ENCODE measurements at regions not wholly inside any gene's neighbourhood (a gene's known extent, or its start where the extent isn't known, plus 50 kb on each side); places are given as distances from the start of the nearest gene placed in this dataset.

DNA sequence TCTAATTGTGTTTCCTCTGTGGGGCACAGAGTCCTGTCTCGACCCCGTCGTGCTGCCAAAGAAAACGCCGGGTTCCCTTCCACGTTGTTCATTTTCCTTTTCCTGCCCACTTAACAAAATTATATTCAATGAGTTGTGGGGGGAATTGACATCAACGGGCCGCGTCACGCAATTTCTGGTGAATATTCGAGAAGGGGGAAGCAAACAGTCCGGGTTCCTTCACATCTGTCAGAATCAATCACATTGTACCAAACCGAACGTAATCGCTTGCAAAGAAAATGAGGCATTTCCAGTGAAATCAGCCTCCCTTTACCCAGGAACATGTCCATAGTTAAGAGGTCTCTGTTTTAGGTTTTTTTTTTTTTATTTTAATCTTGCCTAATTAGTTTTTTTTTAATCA, 243.5 kb downstream of the SHOX start:
- Mint-ChIP-seq H3K4me1 (ENCODE audit: low read depth) (no peaks in the 10 kb centered on the region), H3K4me3 (no peak overlapping the region), H3K27ac (no peak overlapping the region), H3K36me3 (ENCODE audit: low read depth) (no peaks in the 10 kb centered on the region), H3K27me3 (peaks cover 12% of the 10 kb centered on the region), H3K9me3 (peaks cover 5% of the 10 kb centered on the region)
- H3K9me3 ChIP-seq (ENCODE audit: control insufficient read depth in 1 of 2, insufficient read depth in 1 of 2, low read length in 2 of 2): peaks cover 6 to 35% of the 10 kb centered on the region in 2 experiments
- no peak overlapping the region for H3K27ac ChIP-seq (ENCODE audit: low read depth in 1 of 2, low read length in 2 of 2)
- ATAC-seq (ENCODE audit: poor library complexity) (no peak), DNase-seq (no peak)
- no peaks in the 10 kb centered on the region for H3K36me3 ChIP-seq (ENCODE audit: insufficient read depth, low read length)
- CTCF ChIA-PET: no interaction called here
- POLR2A ChIA-PET: no interaction called here
- no peaks in the 10 kb centered on the region for H3K4me1 ChIP-seq (ENCODE audit: insufficient read depth, low read length)
- intact Hi-C loops (cut with DNase I, micrococcal nuclease): no loop called here
- no peak overlapping the region for H3K4me3 ChIP-seq (ENCODE audit: low read length)
- no peak for TF ChIP-seq CTCF (IDR thresholded peaks at IDR 0.05)
- H3K27me3 ChIP-seq (ENCODE audit: control insufficient read depth in 1 of 2, insufficient read depth in 2 of 2, low read length in 2 of 2): no peaks in the 10 kb centered on the region

- H3K36me3 ChIP-seq (ENCODE audit: insufficient read depth, low read length): no peaks in the 10 kb centered on the region
- no peak overlapping the region for H3K4me3 ChIP-seq (ENCODE audit: low read length)
- DNase-seq: no peak
- H3K27ac ChIP-seq (ENCODE audit: low read depth in 1 of 2, low read length in 2 of 2): no peak overlapping the region
- peaks cover 20% of the 10 kb centered on the region for H3K27me3 Mint-ChIP-seq
- H3K27me3 ChIP-seq (ENCODE audit: control insufficient read depth in 1 of 2, insufficient read depth in 2 of 2, low read length in 2 of 2): no peaks in the 10 kb centered on the region
- POLR2A ChIA-PET: no interaction called here
- ATAC-seq (ENCODE audit: poor library complexity): no peak
- no peaks in the 10 kb centered on the region for H3K36me3 Mint-ChIP-seq (ENCODE audit: low read depth)
- H3K9me3 ChIP-seq (ENCODE audit: control insufficient read depth in 1 of 2, insufficient read depth in 1 of 2, low read length in 2 of 2): peaks cover 6 to 38% of the 10 kb centered on the region in 2 experiments
- H3K27ac Mint-ChIP-seq: no peak overlapping the region
- CTCF ChIA-PET: no interaction called here
- H3K9me3 Mint-ChIP-seq: peaks cover 5% of the 10 kb centered on the region
- TF ChIP-seq CTCF (IDR thresholded peaks at IDR 0.05): no peak
- no peaks in the 10 kb centered on the region for H3K4me1 Mint-ChIP-seq (ENCODE audit: low read depth)
- no peak overlapping the region for H3K4me3 Mint-ChIP-seq
- intact Hi-C loops (cut with DNase I, micrococcal nuclease): no loop called here
- no peaks in the 10 kb centered on the region for H3K4me1 ChIP-seq (ENCODE audit: insufficient read depth, low read length)
Measured at GRCh38 chrX:873016-873415, 242.4 kb downstream of the SHOX start.

GRCh38 chrX:872090-872489, 241.5 kb downstream of the SHOX start:
- intact Hi-C loops (cut with DNase I, micrococcal nuclease): no loop called here
- Mint-ChIP-seq H3K4me1 (ENCODE audit: low read depth) (no peaks in the 10 kb centered on the region), H3K27ac (no peak overlapping the region), H3K9me3 (no peaks in the 10 kb centered on the region), H3K4me3 (no peak overlapping the region), H3K36me3 (ENCODE audit: low read depth) (no peaks in the 10 kb centered on the region), H3K27me3 (peaks cover 23% of the 10 kb centered on the region)
- ChIA-PET CTCF (no interaction called here), POLR2A (no interaction called here)
- no peaks in the 10 kb centered on the region for H3K27me3 ChIP-seq (ENCODE audit: control insufficient read depth in 1 of 2, insufficient read depth in 2 of 2, low read length in 2 of 2)
- ATAC-seq (ENCODE audit: poor library complexity): no peak
- peaks cover 0 to 37% of the 10 kb centered on the region in 2 experiments for H3K9me3 ChIP-seq (ENCODE audit: control insufficient read depth in 1 of 2, insufficient read depth in 1 of 2, low read length in 2 of 2)
- no peaks in the 10 kb centered on the region for H3K36me3 ChIP-seq (ENCODE audit: insufficient read depth, low read length)
- no peaks in the 10 kb centered on the region for H3K4me1 ChIP-seq (ENCODE audit: insufficient read depth, low read length)
- TF ChIP-seq CTCF (IDR thresholded peaks at IDR 0.05): no peak
- H3K27ac ChIP-seq (ENCODE audit: low read depth in 1 of 2, low read length in 2 of 2): no peak overlapping the region
- no peak for DNase-seq
- H3K4me3 ChIP-seq (ENCODE audit: low read length): no peak overlapping the region

Data from CD4-positive, alpha-beta T cell (primary cell).